MM.1S (cell line): ENCODE measurements at regions not wholly inside any gene's neighbourhood (a gene's known extent, or its start where the extent isn't known, plus 50 kb on each side); places are given as distances from the start of the nearest gene placed in this dataset.

Experiments used
- CTCF ChIP-seq: fragments of 300-600 bp; sonication (generic); IDR thresholded peaks from 2 replicates; pipeline ENCODE4 v1.5.1; 2016; ENCODE audit warnings: antibody characterized with exemption, low read length, mixed read lengths
- EZH2 ChIP-seq: fragments of 300-600 bp; sonication (generic); optimal IDR thresholded peaks from 2 replicates; pipeline ENCODE3; 2017; ENCODE audit warnings: low read depth, mild to moderate bottlenecking, antibody characterized with exemption, low read length, mixed read lengths
- EZH2phosphoT487 ChIP-seq: fragments of 300-600 bp; sonication (generic); IDR thresholded peaks from 2 replicates; pipeline ENCODE4 v1.6.1; 2018; ENCODE audit warnings: antibody characterized with exemption, low read length

GRCh38 chr9:86822006-86822801 is 125.1 kb downstream of the GAS1 start:
- TF ChIP-seq CTCF (no peak), EZH2 (no peak), EZH2phosphoT487 (no peak)
